GM19395 (cell line): ENCODE measurements at regions not wholly inside any gene's neighbourhood (a gene's known extent, or its start where the extent isn't known, plus 50 kb on each side); places are given as distances from the start of the nearest gene placed in this dataset.
"Not testable (repeated sequence)": the region's sequence is repeated elsewhere in the genome, so short reads cannot be mapped to it uniquely, and the experiment has no call there.

Experiments used
- ATAC-seq: cut with Tn5 transposase; IDR thresholded peaks from one replicate; pipeline ENCODE4 v1.9.1; 2021; ENCODE audit warnings: mild to moderate bottlenecking, moderate library complexity; ENCODE audit not compliant: unreplicated experiment

DNA sequence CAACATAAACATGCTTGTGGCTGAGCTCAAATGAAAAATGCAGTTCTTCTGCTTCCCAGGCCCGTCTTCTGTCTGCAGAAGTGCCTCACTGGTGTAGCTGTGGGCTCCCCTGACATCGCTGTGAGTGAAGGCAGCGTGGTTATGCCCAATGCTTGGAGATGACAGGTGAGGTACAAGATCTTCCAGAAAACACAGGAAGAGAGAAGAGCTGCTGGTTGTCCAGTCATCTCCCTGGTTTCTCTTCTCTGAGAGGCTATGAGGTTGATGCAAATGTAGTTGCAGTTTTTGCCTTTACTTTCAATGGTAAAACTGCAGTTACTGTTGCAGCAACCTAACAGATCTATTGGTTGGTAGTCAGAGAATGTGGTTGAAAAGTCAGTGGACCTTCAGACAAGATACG, 223.6 kb downstream of the GATA3 start:
- no peak for ATAC-seq

DNA sequence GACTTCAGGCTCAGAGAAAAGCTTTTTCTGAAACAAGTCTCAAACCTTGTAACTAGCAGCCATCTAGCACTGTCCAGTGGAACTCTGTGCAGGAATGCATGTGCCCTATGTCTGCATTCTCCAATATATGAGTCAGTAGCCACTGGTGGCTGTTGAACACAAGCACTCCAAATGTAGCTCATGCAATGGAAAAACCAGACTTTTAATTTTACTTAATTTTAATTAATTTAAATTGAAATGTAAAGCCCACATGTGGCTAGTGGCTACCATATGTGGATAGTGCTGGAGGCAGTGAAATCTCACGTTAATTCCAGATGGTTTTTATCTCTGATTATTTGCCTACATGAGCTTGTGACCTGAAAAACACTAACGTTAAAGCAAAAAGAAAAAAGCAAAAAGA, 225.1 kb downstream of the GATA3 start:
- ATAC-seq: no peak

DNA sequence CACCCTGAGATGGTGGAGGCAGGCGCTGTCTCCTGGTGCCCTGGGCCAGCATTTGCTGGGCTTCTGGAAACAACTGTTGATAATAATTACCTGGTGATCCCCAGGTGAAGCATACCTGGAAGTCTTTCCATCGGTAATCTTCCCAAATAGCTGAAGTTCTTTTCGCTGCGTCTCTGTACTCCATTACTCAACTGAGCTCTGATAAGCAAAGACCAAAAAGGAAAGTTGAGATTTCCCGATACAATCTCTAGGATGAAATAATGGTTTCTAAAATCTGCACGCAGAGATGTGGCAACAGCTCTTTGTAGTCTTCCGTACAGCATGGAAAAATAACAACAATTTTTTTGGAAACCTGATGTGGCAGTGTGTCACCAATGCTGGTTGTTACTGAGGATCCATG, 226.5 kb downstream of the GATA3 start:
- ATAC-seq: no peak

DNA sequence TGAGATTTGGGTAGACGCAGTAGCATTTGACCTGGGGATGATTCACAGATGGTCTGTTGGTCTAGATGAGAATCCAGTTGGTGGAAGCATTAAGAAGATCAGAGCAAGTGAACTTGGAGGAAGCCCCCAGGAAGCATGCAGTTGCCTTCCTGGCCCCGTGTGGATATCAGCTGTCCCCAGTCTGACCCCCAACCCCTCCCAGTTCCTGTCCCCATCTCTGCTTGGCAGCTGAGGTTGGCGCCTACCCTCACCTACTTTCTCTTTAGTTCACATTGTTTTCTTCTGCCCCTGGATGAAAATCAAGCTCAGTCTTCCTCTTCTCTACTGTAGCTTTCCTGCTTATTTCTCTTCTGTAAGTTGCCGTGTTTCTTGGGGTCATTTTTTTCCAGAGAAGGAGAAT, 227.9 kb downstream of the GATA3 start:
- no peak for ATAC-seq

DNA sequence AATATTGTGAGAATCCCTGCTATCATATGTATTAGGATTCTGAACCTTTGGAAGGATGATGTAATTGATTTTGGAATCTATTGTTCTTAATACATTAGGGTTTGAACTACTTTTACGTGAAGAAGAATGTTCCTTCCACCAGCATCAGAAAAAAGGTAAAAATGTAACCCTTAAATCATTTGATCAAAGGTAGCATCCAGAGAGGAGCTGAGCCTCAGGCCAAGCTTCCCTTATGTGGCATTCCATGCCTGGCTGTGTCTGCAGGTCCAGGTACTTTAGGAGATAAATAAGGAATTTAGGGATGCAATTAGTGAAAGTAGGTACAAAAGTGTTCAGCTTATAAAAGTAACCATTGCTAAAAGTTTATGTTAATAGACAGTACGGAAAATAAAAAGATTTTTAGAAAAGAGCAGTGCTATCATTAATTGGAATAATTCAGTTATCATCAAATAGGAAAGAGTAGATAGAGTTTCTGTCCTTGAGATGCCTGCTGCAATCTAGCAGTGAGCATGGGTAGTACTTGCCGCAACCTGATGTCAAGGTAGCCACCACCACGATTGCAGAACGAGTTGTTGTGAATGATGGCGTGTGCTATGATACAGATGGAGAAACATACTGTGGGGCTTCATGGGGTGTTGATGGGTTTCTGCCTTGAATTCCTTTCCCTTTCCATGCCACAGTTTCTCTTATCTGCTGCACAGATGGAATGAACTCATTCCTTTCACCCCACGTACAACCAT, 228.8 kb downstream of the GATA3 start:
- no peak for ATAC-seq

DNA sequence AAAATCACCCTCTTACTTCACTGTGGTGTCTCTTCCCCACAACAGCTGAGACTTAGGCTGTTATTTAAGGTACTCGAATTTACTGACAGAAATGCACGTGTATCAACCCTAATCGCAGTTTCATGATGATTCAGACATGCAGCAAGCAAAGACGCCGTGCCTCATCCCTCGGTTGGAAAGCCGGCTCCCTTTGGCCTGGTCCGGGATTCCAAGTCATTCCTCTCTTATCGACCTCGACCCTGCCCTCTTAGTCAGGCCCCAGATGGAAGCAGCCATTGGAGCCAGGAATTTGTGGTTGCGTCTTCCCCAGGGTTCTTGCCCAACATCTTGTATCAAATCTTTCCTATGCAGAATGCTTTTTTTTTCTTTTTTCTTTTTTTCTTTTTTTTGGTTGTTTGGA, 229.5 kb downstream of the GATA3 start:
- ATAC-seq: no peak

DNA sequence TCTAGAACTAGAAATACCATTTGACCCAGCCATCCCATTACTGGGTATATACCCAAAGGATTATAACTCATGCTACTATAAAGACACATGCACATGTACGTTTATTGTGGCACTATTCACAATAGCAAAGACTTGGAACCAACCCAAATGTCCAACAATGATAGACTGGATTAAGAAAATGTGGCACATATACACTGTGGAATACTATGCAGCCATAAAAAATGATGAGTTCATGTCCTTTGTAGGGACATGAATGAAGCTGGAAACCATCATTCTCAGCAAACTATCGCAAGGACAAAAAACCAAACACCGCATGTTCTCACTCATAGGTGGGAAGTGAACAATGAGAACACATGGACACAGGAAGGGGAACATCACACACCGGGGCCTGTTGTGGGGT, 231.5 kb downstream of the GATA3 start:
- not testable (repeated sequence) for ATAC-seq

DNA sequence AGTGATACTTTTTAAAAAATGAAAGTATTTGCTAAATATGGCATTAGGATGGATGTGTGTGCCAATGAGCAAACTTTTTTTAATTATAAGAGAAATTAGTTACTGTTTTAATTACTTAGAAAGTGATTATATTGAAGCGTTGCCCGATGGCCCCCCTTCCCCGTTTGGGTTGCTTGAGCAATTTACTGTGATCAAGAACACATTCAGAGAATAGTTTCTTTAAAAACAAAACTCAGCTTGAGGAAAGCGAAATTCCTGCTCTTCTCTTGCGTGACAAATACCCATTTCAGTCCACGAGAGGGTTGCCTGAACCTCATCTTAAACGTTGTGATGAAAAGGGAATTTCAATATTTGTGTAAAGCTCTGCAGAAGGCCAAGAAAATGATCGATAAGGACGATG, 234.1 kb downstream of the GATA3 start:
- ATAC-seq: no peak

DNA sequence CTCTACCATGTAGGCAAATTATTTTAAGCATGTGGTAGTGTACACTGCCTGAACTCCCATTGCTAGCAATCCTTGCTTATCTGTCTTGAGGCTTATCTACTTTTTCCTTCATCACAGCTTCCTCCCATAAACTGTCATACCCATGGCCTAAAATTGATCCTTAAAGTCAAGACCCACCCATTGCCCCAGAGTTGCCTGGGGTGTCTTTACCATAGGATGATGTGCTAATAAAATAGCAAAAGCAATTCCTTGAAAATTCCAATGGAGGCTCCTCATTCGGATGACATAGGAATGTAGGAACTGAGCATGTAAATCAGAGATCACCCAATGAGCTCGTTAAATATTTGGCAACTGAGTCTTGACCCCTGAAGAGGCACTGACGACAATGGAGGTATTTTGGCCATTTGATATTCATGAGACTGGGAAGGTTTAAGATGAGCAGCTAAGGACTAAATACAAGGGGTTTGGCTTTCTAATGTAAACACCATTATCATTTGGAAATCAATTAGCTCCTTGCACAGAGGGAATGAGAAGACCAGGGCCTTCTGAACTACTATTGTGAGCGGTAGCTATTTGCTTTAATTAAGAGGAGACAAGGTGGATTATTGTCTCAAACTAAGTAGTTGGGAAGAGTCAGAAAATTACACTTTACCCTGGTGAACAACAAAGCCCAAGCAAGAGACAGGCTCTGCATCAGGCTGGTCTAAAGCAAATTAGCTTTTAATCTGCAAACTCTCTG, 234.9 kb downstream of the GATA3 start:
- no peak for ATAC-seq

DNA sequence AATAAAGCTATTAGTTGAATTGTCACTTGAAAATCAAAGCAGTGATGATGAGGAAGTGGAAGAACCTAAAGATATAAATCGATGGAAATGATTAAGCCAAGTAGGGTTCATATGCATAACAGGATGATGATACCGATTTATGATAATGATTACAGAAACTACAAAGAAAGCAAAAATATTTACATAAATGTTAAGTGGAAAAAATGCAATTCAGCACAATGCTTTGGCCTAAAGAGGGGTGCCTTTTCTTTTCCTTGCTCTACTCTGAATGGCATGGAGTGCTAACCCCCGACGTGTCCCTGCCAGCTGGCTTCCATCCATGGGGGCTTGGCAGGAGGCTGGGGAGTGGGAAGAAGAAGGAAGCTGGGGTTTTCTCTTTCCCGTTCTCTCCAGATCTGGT, 240.3 kb downstream of the GATA3 start:
- no peak for ATAC-seq

DNA sequence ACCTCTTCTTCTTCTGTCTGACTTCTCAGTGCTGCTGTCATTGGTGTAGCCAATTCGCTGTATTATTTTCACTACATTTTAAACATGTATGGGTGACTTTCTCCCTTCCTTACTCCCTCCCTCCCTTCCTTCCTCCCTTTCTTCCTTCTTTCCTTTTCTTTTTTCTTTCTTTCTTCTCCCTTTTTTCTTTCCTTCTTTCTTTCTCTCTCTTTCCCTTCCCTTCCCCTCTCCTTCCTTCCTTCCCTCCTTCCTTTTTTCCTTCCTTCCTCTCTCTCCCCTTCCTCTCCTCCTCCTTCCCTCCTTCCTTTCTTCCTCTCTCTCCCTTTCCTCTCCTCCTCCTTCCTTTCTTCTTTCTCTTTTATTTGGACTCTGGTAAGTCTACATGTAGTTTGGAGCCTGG, 240.8 kb downstream of the GATA3 start:
- no peak for ATAC-seq

DNA sequence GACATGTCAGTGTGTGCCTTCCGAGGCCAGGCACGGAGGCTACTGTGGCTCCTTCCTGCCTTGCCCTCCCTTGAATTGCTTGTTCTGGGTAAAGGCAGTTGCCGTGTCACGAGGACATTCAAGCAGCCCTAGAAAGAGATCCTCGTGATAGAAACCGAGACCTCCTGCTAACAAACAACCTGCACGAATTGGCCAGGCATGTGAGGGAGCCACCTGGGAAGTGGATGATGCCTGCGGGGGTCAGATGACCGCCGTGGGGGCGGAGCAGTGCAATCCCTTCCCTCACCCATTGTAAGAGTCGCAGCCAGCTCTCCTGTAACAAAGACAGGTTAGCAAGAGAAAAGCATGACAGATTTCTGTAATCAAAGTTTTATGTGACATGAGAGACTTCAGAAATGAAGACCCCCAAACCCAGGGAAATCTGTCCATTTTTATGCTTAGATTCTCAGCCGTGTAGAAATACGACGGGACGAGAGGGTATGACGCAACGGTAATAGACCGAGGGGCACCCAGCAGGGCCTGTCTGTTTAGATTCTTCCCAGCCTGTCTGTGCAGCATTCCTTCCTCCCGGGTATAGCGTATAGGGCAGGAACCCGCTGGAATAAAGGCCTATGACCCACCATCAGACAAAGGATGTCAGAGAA, 241.7 kb downstream of the GATA3 start:
- no peak for ATAC-seq

DNA sequence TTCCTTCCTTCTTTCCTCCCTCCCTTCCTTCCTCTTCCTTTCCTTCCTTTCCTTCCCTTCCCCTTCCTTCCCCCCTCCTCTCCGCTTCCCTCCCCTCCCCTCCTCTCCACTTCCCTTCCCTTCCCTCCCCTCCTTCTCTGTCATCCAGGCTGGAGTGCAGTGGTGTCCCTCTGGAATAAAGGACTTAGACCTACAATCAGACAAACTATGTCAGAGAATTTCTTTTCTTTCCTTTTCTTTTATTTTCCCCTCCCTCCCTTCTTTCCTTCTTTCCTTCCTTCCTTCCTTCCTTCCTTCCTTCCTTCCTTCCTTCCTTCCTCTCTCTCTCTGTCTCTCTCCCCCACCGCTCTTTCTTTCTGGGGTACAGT, 242.2 kb downstream of the GATA3 start:
- no peak for ATAC-seq

DNA sequence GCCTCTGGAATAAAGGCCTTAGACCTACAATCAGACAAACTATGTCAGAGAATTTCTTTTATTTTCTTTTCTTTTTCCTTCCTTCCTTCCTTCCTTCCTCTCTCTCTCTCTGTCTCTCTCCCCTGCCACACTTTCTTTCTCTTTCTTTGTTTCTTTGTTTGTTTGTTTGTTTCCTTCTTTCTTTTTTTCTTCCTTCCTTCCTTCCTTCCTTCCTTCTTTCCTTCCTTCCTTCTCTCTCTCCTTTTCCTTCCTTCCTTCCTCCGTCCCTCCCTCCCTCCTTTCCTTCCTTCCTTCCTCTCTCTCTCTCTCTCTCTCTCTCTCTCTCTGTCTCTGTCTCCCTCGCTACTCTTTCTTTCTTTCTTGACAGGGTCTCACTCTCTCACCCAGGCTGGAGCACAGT, 242.6 kb downstream of the GATA3 start:
- no peak for ATAC-seq

DNA sequence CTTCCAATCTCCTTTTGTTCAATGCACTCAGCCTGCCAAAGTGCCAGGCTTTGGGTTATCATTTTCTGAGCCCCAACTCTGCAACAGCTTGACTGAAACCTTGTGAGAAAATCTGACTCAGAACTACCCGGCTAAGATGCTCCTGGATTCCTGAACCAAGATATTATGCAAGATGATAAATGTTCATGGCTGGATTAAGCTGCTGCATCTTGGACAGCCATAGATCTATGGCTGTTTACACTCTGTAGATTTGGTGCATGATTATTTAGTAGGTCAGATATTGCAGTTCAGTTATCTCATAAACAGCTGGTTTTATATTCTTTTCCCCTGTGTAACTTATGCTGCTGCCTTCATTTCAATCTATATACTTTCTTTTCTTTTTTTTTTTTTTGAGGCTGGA, 243.5 kb downstream of the GATA3 start:
- no peak for ATAC-seq

DNA sequence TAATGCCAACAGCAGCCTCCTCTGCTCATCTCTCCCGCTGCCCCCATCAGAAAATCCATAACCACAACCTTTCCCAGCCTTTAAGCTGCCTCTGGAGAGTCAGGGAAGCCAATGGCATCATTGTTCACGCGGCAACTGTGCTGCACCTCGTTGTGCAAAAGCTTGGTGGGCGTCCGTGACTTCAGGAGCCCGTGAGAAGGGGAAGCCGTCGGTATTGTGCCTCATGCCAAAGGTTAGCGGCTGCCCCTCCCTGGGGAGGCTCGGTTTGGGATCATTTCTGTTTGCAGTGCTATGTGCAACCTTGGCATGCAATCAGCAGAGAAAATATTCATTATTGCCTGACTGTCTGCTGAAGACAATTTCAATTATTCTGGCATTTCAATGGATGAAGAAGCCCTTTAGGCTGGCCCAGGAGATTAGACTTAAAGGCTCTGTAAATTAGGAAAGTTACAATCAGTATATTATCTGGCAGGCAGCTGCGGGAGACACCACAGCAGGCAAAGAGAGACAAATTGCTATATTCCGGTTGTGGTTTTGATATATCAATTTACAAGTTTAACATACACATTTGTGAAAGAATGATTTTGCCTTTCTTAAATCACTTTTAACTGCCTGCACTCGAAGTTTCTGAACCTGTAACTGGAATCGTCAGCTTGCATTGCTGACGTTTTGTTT, 244.5 kb downstream of the GATA3 start:
- ATAC-seq: no peak

DNA sequence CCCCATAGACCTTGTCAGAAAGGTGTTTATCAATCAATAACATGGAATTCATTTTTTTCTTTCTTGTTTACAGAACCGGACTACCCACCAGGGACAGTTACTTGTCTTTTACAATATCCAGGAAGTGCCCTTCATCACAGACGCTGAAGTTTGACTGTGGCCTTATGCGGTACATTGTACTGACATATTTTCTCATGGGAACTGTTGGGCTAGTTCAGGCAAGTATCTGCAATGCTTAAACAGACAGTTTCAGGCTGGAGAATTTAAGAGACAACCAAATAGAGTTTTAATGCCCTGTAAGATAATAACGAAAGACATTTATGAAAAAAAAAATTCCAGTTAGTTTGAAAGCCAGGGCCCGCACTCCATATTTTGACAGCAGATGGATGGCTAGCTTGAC, 246.4 kb downstream of the GATA3 start:
- ATAC-seq: no peak

DNA sequence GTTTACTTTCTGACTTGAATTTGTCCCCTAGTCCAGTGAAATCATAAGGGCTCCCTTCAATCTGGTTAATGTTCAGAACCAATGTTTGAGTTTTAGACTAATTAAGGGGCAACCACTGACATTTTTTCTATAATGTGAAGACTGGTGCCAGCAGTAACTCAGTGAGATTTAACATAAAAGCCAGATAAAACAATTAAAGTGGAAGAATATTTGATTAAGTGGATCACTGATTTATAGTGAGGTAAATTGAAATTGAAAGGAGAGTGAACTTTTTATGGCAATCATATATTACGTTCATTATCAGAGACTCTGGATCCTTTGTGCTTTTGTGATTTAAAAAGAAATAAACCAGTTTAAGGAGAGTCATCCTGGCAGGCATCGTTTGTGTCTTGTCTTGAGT, 246.8 kb downstream of the GATA3 start:
- ATAC-seq: no peak

DNA sequence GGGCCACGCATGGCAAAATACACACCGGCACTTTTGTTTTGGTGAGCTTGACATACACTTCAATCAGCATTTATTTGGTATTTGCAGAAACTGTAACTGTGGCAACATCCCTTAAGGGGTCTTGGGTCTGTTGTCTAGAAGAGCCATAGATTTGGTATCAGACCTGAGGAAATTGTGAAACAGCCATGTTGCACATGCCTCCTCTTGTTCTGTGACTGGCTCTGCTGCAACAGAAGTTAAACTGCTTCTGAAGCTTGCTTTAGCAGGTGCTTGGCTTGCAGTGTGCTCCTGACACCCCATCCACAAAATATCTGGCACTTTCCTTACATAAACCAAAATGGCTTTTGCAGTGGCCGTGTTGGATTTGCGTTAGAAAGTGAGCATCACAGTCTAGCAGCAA, 247.3 kb downstream of the GATA3 start:
- ATAC-seq: no peak

DNA sequence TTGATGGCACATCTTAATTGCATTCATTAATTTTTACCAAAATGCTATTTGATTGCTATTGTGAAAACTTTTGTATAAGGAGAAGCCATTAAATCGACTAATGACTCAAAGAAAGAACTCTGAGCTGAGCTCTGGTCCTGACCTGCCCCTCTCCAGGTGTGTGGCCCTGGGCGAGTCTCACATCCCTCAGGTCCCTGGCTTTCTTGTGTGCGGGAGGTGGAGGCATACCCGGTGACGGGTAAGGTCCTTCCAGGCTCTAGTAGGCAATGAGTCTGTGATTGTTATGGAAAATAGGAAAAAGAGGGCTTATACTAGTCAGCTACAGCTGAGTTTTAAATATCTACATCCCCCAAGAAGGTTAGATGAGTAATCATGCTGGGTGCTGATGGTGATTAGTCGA, 248.1 kb downstream of the GATA3 start:
- ATAC-seq: no peak

DNA sequence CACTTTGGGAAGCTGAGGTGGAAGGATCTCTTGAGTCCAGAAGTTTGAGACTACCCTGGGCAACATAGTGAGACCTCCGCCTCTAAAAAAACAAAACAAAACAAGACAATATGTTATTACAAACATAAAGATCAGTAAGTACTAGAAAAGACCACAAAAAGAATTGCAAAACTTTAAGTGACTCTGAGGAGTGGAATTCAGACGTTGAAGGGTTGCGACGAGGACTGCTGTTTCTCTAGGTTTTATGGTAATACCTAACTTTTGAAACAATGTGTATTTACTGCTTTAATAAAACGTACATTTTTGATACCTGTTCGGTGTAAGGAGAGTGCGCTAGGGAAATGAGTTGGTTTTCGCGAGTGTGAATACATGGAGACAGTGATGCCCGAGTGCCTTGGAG, 250.4 kb downstream of the GATA3 start:
- ATAC-seq: no peak
